ENCODE measurements at regions not wholly inside any gene's neighbourhood (a gene's known extent, or its start where the extent isn't known, plus 50 kb on each side); places are given as distances from the start of the nearest gene placed in this dataset.

GRCh38 chr1:58316141-58316540 lies 230.4 kb downstream of the OMA1 start:
- TF ChIP-seq CTCF (IDR thresholded peaks at IDR 0.05 in 4 of 5, conservative IDR thresholded peaks at IDR 0.05 in 1 of 5) (no peak), POLR2A (IDR thresholded peaks at IDR 0.05) (no peak)
